ENCODE measurements at regions not wholly inside any gene's neighbourhood (a gene's known extent, or its start where the extent isn't known, plus 50 kb on each side); places are given as distances from the start of the nearest gene placed in this dataset.

DNA sequence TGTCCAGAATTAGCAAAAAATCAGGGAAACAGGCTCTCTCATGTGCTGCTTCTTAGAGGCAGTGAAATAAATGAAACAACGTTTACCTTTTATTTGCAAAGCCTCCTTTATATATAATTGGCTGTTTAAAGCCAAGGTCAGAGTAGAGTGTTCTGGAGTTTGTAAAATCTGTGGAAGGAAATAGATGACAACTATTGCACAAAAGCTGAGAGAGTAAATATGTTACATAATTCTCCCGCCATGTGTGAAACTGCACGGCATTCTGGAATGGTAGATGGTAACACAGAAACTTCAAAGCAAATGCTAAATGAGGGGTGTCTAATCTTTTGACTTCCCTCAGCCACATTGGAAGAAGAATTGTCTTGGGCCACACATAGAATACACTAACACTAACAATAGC lies 51.5 kb upstream of the FGF3 start:
- TF ChIP-seq, protein P1, sequence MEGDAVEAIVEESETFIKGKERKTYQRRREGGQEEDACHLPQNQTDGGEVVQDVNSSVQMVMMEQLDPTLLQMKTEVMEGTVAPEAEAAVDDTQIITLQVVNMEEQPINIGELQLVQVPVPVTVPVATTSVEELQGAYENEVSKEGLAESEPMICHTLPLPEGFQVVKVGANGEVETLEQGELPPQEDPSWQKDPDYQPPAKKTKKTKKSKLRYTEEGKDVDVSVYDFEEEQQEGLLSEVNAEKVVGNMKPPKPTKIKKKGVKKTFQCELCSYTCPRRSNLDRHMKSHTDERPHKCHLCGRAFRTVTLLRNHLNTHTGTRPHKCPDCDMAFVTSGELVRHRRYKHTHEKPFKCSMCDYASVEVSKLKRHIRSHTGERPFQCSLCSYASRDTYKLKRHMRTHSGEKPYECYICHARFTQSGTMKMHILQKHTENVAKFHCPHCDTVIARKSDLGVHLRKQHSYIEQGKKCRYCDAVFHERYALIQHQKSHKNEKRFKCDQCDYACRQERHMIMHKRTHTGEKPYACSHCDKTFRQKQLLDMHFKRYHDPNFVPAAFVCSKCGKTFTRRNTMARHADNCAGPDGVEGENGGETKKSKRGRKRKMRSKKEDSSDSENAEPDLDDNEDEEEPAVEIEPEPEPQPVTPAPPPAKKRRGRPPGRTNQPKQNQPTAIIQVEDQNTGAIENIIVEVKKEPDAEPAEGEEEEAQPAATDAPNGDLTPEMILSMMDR (CRISPR knock-in tag; IDR thresholded peaks at IDR 0.05), result no peak
- TF ChIP-seq SMAD1 (CRISPR knock-in tag; IDR thresholded peaks at IDR 0.05; ENCODE audit: borderline replicate concordance, low read depth) (no peak), POLR2AphosphoS5 (IDR thresholded peaks at IDR 0.05; ENCODE audit: low read depth, low read length) (no peak), MAZ (IDR thresholded peaks at IDR 0.05; ENCODE audit: borderline replicate concordance, low read depth, low read length) (no peak), MAZ (CRISPR knock-in tag; IDR thresholded peaks at IDR 0.05; ENCODE audit: low read depth) (no peak), U2AF1 (optimal IDR thresholded peaks at IDR 0.05; ENCODE audit: low read depth, low read length) (no peak), TBX2 (CRISPR knock-in tag; IDR thresholded peaks at IDR 0.05; ENCODE audit: borderline replicate concordance) (no peak), PHF8 (CRISPR knock-in tag; IDR thresholded peaks at IDR 0.05) (no peak)
- TF ChIP-seq, protein P2, sequence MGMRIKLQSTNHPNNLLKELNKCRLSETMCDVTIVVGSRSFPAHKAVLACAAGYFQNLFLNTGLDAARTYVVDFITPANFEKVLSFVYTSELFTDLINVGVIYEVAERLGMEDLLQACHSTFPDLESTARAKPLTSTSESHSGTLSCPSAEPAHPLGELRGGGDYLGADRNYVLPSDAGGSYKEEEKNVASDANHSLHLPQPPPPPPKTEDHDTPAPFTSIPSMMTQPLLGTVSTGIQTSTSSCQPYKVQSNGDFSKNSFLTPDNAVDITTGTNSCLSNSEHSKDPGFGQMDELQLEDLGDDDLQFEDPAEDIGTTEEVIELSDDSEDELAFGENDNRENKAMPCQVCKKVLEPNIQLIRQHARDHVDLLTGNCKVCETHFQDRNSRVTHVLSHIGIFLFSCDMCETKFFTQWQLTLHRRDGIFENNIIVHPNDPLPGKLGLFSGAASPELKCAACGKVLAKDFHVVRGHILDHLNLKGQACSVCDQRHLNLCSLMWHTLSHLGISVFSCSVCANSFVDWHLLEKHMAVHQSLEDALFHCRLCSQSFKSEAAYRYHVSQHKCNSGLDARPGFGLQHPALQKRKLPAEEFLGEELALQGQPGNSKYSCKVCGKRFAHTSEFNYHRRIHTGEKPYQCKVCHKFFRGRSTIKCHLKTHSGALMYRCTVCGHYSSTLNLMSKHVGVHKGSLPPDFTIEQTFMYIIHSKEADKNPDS (CRISPR knock-in tag; IDR thresholded peaks at IDR 0.05), result no peak
- TF ChIP-seq, protein P3, sequence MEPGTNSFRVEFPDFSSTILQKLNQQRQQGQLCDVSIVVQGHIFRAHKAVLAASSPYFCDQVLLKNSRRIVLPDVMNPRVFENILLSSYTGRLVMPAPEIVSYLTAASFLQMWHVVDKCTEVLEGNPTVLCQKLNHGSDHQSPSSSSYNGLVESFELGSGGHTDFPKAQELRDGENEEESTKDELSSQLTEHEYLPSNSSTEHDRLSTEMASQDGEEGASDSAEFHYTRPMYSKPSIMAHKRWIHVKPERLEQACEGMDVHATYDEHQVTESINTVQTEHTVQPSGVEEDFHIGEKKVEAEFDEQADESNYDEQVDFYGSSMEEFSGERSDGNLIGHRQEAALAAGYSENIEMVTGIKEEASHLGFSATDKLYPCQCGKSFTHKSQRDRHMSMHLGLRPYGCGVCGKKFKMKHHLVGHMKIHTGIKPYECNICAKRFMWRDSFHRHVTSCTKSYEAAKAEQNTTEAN (CRISPR knock-in tag; conservative IDR thresholded peaks at IDR 0.05), result no peak
- TF ChIP-seq, protein P4, sequence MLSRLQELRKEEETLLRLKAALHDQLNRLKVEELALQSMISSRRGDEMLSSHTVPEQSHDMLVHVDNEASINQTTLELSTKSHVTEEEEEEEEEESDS (CRISPR knock-in tag; IDR thresholded peaks at IDR 0.05; ENCODE audit: borderline replicate concordance), result no peak

Measured in HepG2 (cell line).